Muscle of leg (tissue), 3 donors: ENCODE measurements at regions not wholly inside any gene's neighbourhood (a gene's known extent, or its start where the extent isn't known, plus 50 kb on each side); places are given as distances from the start of the nearest gene placed in this dataset.

ENCODE experiments used
- DNase-seq: peaks from one replicate; pipeline ENCODE4 v3.0.0; 2013
- H3K27ac ChIP-seq: one replicate; pipeline ENCODE4 v1.5.1; 2013; ENCODE audit warnings: mild to moderate bottlenecking, low read length, control low read depth
- H3K27me3 ChIP-seq: one replicate; pipeline ENCODE4 v1.6.1; 2013; ENCODE audit warnings: low read length; ENCODE audit not compliant: control insufficient read depth, insufficient read depth
- H3K36me3 ChIP-seq: one replicate; pipeline ENCODE4 v1.6.1; 2013; ENCODE audit warnings: low read length; ENCODE audit not compliant: control insufficient read depth, insufficient read depth
- H3K4me1 ChIP-seq: one replicate; pipeline ENCODE4 v1.6.1; 2013; ENCODE audit warnings: low read length; ENCODE audit not compliant: control insufficient read depth, insufficient read depth
- H3K4me3 ChIP-seq: one replicate; pipeline ENCODE4 v1.5.1; 2013; ENCODE audit warnings: low read length, control low read depth
- H3K9me3 ChIP-seq: replicated peaks from 2 replicates; pipeline ENCODE4 v1.6.1; 2013; ENCODE audit warnings: low read depth, low read length; ENCODE audit not compliant: control insufficient read depth
- WGBS: methylation state at CpG from one replicate; pipeline ENCODE4 v1.1.5; 2013; ENCODE audit warnings: missing lambda C conversion rate; ENCODE audit not compliant: insufficient coverage; 5-methylcytosine and 5-hydroxymethylcytosine counted together

DNA sequence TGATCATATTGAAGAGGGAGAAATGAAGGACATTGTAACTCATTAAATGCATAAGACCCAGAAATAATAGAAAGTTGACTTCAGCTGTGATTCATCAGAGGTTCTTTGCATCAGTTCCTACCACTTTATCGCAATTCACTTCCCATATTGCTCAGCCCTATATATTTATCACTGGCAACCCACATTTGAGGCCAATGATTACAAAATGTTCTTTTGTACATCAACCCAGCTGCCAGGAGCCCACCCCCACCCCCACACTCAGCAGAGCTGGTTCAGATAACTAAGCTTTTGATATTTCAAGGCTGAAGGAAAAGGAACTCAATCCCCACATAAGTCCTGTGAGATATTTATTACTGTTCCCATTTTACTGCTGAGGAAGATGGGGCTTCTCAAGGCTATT lies 51.2 kb upstream of the TMPO start:
- DNase-seq = no peak
- Histone ChIP-seq H3K27me3 (no peaks in the 10 kb centered on the region), H3K4me1 (no peaks in the 10 kb centered on the region), H3K9me3 (no peaks in the 10 kb centered on the region), H3K27ac (no peak overlapping the region), H3K4me3 (no peak overlapping the region), H3K36me3 (no peaks in the 10 kb centered on the region)
- WGBS = 86% methylated on average over 1 of the region's 1 CpG

DNA sequence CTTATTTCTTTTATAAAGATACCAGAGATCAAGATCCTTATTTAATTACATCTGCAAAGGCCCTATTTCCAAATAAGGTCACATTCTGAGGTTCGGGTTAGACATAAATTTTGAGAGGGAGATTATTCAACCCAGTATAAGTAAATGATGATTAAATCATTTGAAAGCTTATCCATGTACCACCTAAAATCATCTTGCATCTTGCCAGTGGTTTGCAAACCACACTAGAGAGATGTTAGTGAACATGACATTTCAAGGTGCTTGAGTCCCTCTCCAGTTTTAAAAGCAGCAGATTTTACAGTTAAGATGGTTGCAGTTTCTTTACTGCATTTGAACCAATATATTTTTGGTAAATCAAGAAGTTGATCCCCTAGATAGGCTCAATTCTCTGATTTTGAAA lies 49.9 kb upstream of the TMPO start:
- no peaks in the 10 kb centered on the region for H3K36me3 ChIP-seq
- H3K4me1 ChIP-seq = no peaks in the 10 kb centered on the region
- H3K27ac ChIP-seq = no peak overlapping the region
- no peaks in the 10 kb centered on the region for H3K27me3 ChIP-seq
- H3K9me3 ChIP-seq = no peaks in the 10 kb centered on the region
- no peak overlapping the region for H3K4me3 ChIP-seq
- DNase-seq = no peak
- no CpG with 5 or more reads among the region's 1 CpG for WGBS
